ENCODE measurements at regions not wholly inside any gene's neighbourhood (a gene's known extent, or its start where the extent isn't known, plus 50 kb on each side); places are given as distances from the start of the nearest gene placed in this dataset.
"Not testable (repeated sequence)": the region's sequence is repeated elsewhere in the genome, so short reads cannot be mapped to it uniquely, and the experiment has no call there.

DNA sequence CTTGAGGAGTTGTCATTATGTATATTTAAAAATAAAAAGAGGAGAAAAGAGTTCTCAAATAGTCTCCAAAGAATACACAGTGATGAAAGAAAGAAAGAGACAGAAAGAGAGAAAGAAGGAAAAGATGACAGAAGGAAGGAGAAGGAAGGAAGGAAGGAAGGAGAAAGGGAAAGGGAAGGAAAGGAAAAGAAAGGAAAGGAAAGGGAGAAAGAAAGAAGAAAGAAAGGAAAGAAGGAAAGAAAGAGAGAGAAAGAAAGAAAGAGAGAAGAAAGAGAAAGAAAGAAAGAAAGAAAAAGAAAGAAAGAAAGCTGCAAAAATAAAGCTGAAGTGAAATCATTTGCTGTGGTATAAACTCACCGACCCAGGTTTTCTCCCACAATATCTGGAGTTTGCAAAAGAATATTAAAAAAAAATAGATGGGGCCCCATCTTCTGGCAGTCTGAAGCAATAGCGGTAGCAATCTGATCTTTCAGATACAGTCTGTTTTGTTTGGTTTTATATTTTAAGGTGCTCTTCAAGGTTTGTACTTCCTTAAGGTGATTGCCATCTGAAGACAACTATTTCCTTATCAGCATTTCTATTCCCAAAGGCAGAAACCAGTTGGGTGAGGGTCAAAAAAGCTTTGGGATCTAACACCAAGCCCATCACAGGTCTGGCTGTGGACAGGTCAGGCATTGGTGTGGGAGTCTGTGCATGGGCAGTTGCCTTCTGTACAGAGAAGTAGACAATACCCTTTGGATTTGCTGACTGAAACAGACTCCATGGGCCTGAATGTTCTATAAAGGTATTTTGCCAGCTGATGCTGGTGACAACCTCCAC, 160.4 kb downstream of the CPEB2 start:
- no peak for DNase-seq (ENCODE audit: low read depth, low spot score)

DNA sequence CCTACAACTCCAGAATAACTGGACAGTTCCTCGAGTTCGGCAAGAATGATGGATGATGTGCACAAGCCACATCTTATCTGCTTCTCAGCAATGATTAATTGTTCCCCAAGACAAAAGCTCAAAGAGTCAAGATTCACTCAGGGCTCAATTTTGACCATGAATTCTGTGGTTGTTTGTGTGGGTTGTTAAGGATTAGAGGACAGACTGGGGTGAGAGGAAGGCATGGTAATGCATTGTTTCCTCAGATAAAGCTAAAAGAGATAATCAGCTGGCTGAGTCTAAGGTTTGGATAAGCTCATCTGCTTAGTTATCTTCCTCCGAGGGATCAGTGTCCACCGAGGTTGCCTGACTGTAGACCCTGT, 161.0 kb downstream of the CPEB2 start:
- no peak for DNase-seq (ENCODE audit: low read depth, low spot score)

DNA sequence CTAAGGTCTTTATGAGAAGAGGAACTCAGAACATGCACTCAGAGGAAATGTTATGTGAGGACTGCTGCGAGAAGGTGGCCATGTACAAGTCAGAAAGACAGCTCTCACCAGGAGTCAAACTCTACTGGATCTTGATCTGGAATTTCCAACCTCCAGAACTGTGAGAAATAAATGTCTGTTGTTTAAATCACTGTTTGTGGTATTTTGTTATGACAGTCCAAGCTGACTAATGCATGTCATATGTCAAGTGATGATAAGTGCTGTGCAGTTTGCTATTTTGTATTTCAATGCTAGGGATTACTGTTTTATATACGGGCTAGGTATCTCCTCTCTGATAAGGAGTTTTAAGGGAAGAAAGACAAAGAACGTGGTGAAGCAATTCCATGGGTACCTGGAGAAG, 162.3 kb downstream of the CPEB2 start:
- DNase-seq (ENCODE audit: low read depth, low spot score), result no peak

DNA sequence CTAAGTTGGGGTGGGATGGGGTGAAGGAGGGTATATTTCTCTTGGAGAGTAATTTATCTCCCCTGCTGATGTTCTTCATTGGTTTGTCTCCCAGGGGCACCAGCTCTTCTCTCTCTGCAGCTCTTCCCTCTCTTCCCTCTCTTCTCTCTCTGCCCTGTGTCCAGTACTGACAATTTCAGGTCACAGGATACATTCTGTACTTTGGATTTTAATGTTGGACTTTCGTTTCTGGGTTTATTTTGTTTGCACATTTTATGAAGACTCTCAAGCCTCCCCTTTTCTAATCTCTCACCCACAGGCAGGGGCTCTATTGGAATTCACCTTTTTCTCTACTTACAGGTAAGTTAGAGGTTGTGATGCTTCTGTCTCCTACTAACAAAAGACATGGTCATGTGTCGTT, 165.5 kb downstream of the CPEB2 start:
- DNase-seq (ENCODE audit: low read depth, low spot score), result no peak

DNA sequence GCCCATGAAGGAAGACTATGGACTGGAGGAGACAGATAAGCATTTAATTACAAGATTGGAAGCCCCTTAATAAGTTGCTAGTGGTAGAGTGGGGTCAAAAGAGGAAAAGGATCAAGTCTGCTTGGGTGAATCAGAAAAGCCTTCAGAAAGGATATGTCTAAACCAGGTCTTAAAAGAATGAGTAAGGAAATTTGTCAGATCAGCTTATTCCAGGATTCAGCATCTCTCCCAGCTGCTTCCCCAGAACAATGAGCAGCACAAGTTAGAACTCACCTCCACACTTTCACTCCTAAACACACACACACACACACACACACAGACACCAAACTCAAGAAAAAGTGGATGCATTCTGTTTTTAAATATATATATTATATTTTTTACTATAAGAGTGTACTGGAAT, 166.5 kb downstream of the CPEB2 start:
- no peak for DNase-seq (ENCODE audit: low read depth, low spot score)

DNA sequence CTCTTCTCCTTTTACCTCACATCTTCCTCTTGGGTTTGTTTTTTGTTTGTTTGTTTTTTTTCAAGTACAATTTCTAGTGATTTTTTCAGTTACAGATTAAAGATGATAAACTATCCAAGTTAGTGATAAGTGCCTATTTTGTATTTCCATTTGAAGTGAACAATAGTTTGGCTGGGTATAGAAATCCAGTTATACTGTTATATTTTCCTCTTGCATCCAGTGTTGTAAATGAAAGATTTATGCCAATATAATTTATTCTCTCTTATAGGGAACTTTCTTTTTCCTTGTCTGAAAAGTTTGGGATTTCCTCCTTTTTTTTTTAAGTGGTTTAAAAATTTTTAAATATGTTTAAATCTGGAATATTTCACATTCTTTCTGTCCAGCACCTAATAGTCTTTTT, 169.4 kb downstream of the CPEB2 start:
- no peak for DNase-seq (ENCODE audit: low read depth, low spot score)

DNA sequence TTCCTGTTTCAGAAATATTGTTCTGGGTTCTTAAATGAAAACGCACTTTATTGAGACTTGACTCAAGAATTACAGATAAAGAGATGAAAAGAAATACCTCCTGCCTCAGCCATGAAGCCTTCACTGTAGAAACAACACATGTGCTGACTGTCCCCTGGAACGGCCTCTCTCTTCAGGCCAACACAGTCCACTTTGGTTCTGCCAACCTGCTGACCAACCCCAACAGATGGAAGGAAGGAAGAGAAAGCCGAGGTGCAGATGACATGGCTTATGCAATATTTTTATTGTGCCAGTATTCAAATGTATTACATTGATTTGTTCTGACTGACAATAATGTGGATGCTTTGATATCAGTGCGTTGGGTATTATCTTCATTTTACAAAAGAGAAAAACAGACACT, 171.0 kb downstream of the CPEB2 start:
- no peak for DNase-seq (ENCODE audit: low read depth, low spot score)

DNA sequence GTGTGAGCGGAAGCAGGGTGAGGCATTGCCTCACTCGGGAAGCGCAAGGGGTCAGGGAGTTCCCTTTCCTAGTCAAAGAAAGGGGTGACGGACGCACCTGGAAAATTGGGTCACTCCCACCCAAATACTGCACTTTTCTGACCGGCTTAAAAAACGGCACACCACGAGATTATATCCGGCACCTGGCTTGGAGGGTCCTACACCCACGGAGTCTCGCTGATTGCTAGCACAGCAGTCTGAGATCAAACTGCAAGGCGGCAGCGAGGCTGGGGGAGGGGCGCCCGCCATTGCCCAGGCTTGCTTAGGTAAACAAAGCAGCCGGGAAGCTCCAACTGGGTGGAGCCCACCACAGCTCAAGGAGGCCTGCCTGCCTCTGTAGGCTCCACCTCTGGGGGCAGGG, 171.9 kb downstream of the CPEB2 start:
- not testable (repeated sequence) for DNase-seq (ENCODE audit: low read depth, low spot score)

DNA sequence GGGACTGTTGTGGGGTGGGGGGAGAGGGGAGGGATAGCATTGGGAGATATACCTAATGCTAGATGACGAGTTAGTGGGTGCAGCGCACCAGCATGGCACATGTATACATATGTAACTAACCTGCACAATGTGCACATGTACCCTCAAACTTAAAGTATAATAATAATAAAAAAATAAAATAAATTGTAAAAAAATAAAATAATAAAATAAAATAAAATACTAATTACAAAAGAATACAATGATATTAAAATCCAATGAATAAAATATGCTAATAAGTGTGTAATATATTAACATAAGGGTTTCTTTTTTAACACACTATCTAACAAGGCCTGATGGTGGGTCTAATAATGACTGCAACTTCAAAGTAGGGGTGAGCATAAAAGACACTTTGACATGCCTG, 177.6 kb downstream of the CPEB2 start:
- not testable (repeated sequence) for DNase-seq (ENCODE audit: low read depth, low spot score)

DNA sequence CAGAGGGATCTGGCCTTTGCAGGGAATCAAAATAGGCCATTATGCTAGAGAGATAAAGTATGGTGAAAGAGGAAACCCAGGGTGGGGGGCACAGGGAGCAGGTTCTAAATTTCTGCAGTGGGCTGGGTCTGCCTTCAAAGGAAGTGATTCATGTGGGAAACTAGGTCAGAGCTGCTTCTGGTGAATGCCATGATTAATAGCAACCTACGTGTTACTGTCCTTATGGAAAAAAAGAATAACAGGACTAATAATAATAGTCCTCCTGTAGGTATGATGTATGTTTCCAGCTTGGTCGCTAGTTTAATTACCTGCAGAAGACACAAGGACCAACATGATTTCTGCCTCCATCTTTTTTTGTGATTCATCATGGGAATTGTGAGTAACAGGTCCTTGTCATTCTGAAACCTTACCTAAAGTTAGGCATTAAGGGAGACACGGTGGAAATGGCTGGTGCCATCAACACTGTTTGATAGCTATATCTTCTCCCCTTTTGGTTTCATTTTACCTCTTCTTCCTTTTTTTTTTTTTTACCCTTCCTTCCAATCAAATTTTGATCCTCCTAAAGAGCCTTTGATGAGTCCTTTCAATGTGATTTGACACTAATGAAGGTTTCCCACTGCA, 180.4 kb downstream of the CPEB2 start:
- no peak for DNase-seq (ENCODE audit: low read depth, low spot score)

DNA sequence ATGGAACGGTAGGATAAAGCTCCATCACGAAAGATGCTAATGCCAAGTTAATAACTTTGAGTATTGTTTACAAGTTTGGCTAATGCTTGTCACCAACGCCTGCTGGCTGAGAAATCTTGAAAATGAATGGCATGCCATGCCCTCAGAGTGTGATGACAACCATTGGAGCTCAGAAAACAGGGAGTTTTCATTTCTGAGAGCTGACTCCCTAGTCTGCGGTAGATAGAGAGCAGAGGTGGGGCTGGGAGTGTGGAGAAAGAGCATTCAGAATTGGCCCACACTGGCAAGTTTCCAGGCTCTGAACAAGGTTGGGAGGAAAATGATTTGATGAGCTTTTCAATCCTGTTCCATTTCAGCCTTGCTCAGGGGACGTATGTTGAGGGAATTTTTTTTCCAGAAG, 183.9 kb downstream of the CPEB2 start:
- no peak for DNase-seq (ENCODE audit: low read depth, low spot score)

DNA sequence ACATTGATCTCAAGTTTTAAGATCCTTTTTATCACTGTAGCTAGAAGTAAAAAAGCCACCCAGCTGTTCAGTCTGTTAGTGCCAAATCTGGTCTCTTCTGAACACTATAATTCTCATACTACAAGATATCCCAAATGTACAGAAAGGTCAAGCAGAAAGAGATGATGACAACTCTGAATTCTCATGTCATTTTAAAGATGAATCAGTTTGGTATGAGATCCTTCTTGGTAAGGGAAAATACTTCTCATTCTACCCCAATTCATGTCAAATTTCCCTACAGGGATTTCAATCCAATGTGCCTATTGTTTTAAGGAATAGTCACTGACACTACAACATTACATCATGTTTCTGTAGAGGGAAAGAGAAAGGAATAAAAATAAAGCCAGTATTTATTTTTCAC, 184.5 kb downstream of the CPEB2 start:
- DNase-seq (ENCODE audit: low read depth, low spot score), result no peak

DNA sequence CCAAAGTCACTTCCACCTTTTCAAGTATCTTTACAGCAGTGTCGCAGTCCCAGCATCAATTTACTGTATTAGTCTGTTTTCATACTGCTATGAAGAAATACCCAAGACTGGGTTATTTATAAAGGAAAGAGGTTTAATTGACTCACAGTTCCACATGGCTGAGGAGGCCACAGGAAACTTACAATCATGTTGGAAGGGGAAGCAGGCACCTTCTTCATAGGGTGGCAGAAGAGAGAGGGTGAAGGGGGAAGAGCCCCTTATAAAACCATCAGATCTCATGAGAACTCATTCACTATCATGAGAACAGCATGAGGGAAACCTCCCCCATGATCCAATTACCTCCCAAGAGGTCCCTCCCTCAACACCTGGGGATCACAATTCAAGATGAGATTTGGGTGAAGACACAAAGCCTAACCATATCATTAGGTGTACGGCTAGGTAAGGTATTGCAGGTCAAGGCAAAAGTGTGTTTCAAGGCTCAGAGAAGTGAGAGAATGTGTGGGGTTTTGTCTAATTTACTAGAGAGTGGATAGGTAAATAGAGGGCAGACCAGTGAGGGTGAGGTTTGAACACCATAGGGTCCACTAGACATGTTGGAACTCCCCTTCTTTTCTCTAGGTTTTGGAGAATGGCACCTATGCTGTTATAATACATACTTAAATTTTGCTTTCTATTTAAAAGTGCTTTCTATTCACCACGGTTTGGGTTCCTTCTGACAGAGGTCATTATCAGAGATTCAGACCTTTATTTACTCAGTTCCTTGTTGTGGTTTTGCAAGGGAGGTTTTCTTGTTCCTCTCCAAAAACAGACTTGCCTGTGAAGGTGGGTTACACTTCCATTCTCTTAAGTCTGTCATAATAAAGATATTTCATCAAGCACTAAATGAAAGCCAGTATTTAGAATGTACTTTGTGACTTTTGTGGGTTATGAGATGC, 186.6 kb downstream of the CPEB2 start:
- DNase-seq (ENCODE audit: low read depth, low spot score), result no peak

DNA sequence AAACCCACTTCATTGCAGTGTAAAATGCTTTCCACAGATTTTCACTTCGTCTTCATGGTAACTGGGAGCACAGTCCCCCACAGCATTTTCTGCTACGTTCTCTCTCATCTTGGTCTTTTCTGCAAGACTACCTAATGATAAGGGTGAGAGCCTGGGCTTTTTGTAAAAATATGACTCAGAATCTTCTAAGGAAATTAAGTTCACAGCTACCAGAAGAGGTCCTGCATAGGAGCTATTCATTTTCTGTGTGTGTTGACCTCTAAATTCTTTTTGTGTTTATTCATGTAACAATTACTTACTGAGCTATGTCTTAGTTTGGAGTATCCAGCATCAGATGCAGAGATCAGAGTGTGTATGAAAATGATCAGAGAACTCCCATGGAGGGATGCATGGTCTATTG, 192.2 kb downstream of the CPEB2 start:
- no peak for DNase-seq (ENCODE audit: low read depth, low spot score)

DNA sequence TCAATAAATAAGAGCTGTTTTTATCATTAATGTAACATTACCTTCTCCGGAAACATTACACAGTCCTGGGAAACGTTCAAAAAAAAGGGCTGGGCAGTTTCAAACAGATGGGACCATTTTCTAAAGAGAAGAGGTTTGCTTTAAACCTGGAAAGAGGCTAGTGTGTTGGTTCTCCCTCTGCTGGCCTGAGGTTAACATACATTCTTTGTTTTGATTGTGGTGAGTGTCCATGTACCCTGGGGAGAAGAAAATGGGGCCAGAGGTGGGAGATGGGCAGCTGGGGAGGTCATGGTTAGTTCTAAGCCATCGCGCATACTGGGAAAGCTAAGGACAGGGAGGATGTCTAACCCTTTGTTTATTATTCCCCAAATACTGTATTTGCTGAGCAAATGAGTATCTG, 194.7 kb downstream of the CPEB2 start:
- DNase-seq (ENCODE audit: low read depth, low spot score), result no peak

DNA sequence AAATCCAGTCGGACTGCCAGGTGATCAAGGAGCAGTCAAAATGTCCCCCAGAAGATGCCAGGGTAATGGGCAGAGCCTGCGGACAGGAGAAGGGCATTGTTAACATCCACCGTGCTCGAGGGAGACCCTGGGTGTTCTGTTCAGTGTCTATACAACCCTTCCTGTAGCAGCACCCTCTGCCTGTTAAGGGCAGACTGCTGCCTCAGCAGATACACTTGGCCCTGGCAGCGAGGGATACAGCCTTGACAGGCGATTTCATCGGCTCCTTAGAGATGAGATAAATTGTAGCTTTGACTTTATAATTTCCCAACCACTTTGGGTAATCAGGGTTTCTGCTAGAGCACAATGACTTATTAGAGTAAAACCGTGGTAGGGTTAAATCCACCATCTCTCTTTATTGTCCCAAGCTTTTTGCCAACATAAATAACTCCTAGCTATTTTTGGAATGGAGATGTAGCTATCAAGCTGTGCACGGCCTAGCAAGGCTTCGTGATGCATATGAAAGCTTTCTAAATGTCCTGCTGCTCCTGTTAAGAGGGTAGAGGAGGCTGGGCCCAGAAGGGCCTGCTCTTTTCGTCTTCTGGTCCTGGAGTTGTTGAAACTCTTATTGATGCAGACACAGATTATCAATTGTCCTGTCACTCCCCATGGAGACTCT, 195.9 kb downstream of the CPEB2 start:
- no peak for DNase-seq (ENCODE audit: low read depth, low spot score)

DNA sequence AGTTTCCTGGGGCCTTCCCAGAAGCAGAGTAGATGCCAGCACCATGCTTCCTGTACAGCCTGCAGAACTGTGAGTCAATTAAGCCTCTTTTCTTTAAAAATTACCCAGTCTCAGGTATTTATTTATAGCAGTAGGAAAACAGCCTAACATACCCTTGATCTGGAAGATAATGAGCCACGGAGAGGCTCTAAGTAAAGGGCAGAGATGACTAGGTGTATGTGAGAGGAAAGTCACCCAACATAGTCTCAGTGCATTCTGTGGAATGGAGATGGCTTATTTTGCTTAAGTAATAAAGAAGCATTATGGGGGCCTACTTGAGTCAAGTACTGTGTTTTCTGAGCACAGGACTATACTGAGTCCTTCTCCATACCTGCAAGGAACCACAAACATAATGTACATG, 199.5 kb downstream of the CPEB2 start:
- no peak for DNase-seq (ENCODE audit: low read depth, low spot score)

DNA sequence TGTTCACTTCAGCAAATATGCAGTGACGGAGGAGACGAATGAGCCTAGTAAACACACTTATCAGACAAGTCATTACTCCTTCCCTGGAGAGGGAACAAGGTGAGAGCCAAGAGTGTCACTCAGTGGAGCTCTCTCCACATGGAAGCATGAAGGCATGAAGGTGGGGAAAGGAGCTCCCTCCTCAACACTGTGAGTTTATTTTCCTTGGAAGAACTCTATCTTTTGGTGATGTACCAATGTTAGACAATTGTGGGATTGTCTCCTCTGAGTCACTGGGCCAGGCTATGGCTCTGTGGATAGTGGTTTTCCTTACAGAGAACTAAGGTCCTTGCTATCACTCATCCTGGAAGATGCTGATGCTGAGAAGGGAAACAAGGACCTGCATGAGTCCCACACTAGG, 200.2 kb downstream of the CPEB2 start:
- no peak for DNase-seq (ENCODE audit: low read depth, low spot score)

DNA sequence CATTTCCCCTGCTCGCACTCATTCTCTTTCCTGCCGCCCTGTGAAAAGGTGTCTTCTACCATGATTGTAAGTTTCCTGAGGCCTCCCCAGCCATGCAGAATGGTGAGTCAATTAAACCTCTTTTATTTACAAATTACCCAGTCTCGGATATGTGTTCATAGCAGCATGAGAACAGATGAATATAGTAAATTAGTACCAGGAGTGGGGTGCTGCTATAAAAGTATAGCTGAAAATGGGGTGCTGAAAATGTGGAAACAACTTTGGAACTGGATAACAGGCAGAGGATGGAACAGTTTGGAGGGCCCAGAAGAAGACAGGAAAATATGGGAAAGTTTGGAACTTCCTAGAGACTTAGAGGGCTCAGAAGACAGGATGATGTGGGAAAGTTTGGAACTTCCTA, 204.2 kb downstream of the CPEB2 start:
- not testable (repeated sequence) for DNase-seq (ENCODE audit: low read depth, low spot score)

DNA sequence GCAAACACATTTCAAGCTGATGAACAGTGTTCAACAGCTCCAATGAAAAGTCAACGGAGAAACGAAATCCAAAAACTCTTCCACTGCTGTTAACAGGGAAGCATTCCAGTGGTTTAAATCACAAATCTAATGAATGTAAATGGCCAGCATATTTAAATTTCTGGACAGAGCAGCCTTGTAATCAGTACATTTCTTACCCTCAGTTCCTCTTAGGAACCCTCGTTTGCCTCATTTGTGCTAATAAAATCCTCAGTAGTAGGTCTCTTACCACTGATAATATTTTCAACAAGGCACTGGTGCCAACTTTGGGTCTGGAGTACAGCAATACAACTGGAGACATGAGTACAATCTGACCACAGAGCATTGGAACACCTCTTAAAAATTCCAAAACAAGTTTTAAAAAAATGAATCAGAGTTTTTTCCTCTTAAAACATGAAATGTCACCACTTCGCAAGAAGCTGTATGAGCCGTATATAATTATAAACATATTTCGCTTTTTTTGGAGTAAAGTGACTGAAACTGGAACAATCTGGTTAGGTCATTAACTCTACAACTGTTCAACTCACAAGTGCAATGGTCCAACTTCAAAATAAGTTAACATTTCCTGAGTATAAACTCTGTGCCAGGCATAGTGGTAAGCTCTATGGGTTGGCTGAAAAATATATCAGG, 211.2 kb downstream of the CPEB2 start:
- DNase-seq (ENCODE audit: low read depth, low spot score), result no peak

DNA sequence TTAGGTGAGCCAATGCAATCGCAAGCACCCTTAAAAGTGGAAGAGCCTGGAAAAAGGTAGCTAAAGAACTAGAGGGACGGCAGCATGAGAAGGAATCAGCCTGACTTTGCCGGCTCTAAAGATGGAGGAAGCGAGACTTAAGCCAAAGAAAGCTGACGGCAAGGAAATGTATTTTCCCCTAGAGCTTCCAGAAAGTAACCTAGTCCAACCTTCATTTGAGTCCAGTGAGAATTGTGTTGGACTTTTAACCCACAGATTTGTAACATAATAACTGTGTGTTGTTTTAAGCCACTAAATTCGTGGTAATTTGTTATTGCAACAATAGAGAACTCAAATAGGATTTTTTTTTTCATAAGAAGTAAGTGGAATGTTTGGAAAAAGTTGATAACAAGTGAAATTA, 212.7 kb upstream of the C1QTNF7 start:
- no peak for DNase-seq (ENCODE audit: low read depth, low spot score)

Data from activated naive CD8-positive, alpha-beta T cell treated with anti-CD3 and anti-CD28 coated beads, Interleukin-2, amount 50 U/mL, for 16 hours (primary cell).